OCI-LY1 (cell line): ENCODE measurements at regions not wholly inside any gene's neighbourhood (a gene's known extent, or its start where the extent isn't known, plus 50 kb on each side); places are given as distances from the start of the nearest gene placed in this dataset.
"Not testable (repeated sequence)": the region's sequence is repeated elsewhere in the genome, so short reads cannot be mapped to it uniquely, and the experiment has no call there.

Source experiments
- EZH2 ChIP-seq: fragments of 200-600 bp; sonication (generic), shearing (Covaris generic); IDR thresholded peaks from 2 replicates; pipeline ENCODE4 v1.8.0; 2017; ENCODE audit warnings: borderline replicate concordance, mixed run types, mild to moderate bottlenecking, antibody characterized with exemption, low read length, moderate library complexity, mixed read lengths
- TF ChIP-seq, protein P1 (sequence below): fragments of 200-600 bp; sonication (generic), shearing (Covaris generic); IDR thresholded peaks from 2 replicates; pipeline ENCODE4 v1.5.1; 2017; ENCODE audit warnings: mild to moderate bottlenecking, antibody characterized with exemption, low read length, moderate library complexity, mixed read lengths

DNA sequence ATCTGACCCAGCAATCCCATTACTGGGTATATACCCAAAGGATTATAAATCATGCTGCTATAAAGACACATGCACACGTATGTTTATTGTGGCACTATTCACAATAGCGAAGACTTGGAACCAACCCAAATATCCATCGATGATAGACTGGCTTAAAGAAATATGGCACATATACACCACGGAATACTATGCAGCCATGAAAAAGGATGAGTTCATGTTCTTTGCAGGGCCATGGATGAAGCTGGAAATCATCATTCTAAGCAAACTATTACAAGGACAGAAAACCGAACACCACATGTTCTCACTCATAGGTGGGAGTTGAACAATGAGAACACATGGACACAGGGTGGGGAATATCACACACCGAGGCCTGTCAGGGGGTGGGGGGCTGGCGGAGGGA, 390.4 kb downstream of the RAB38 start:
- TF ChIP-seq, protein P1, sequence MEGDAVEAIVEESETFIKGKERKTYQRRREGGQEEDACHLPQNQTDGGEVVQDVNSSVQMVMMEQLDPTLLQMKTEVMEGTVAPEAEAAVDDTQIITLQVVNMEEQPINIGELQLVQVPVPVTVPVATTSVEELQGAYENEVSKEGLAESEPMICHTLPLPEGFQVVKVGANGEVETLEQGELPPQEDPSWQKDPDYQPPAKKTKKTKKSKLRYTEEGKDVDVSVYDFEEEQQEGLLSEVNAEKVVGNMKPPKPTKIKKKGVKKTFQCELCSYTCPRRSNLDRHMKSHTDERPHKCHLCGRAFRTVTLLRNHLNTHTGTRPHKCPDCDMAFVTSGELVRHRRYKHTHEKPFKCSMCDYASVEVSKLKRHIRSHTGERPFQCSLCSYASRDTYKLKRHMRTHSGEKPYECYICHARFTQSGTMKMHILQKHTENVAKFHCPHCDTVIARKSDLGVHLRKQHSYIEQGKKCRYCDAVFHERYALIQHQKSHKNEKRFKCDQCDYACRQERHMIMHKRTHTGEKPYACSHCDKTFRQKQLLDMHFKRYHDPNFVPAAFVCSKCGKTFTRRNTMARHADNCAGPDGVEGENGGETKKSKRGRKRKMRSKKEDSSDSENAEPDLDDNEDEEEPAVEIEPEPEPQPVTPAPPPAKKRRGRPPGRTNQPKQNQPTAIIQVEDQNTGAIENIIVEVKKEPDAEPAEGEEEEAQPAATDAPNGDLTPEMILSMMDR, result not testable (repeated sequence)
- not testable (repeated sequence) for TF ChIP-seq EZH2
